Smooth muscle cell (in vitro differentiated cells): ENCODE measurements at regions not wholly inside any gene's neighbourhood (a gene's known extent, or its start where the extent isn't known, plus 50 kb on each side); places are given as distances from the start of the nearest gene placed in this dataset.

Experiments used
- DNase-seq: peaks from one replicate; lab custom pipeline; 2025; ENCODE audit not compliant: unreplicated experiment; lab: John Stamatoyannopoulos, UW
- H2AFZ ChIP-seq: fragments of 200-600 bp; sonication (generic); 2 replicates; pipeline ENCODE4 v1.6.0; 2016; ENCODE audit warnings: antibody characterized with exemption, low read depth, mild to moderate bottlenecking
- H3F3A ChIP-seq: fragments of 200-600 bp; sonication (generic); 2 replicates; pipeline ENCODE4 v1.6.0; 2017; ENCODE audit warnings: antibody characterized with exemption, low read depth
- H3K27ac ChIP-seq: fragments of 200-600 bp; sonication (generic); 2 replicates; pipeline ENCODE4 v1.5.1; 2016; ENCODE audit warnings: low read depth, mild to moderate bottlenecking
- H3K27me3 ChIP-seq: fragments of 200-600 bp; sonication (generic); 2 replicates; pipeline ENCODE4 v1.6.1; 2016; ENCODE audit warnings: low read depth, mild to moderate bottlenecking
- H3K36me3 ChIP-seq: fragments of 200-600 bp; sonication (generic); 2 replicates; pipeline ENCODE4 v1.5.1; 2016; ENCODE audit warnings: low read depth
- H3K4me1 ChIP-seq: fragments of 200-600 bp; sonication (generic); 2 replicates; pipeline ENCODE4 v1.5.1; 2016; ENCODE audit warnings: low read depth
- H3K4me2 ChIP-seq: fragments of 200-600 bp; sonication (generic); 2 replicates; pipeline ENCODE4 v1.6.0; 2016; ENCODE audit warnings: mild to moderate bottlenecking
- H3K4me3 ChIP-seq: fragments of 200-600 bp; sonication (generic); 2 replicates; pipeline ENCODE4 v1.5.1; 2016; ENCODE audit warnings: mild to moderate bottlenecking
- H3K79me2 ChIP-seq: fragments of 200-600 bp; sonication (generic); 2 replicates; pipeline ENCODE4 v1.6.0; 2016; ENCODE audit warnings: low read depth, mild to moderate bottlenecking
- H3K9ac ChIP-seq: fragments of 200-600 bp; sonication (generic); 2 replicates; pipeline ENCODE4 v1.6.0; 2016; ENCODE audit warnings: low read depth
- H3K9me3 ChIP-seq: fragments of 200-600 bp; sonication (generic); replicated peaks from 2 replicates; pipeline ENCODE4 v1.5.1; 2016; ENCODE audit warnings: low read depth
- H4K20me1 ChIP-seq: fragments of 200-600 bp; sonication (generic); 2 replicates; pipeline ENCODE4 v1.6.0; 2016; ENCODE audit warnings: low read depth
- CTCF ChIP-seq: fragments of 200-600 bp; sonication (generic); IDR thresholded peaks from 2 replicates; pipeline ENCODE4 v1.5.1; 2017; ENCODE audit warnings: borderline replicate concordance, mild to moderate bottlenecking, antibody characterized with exemption; ENCODE audit not compliant: insufficient read depth, poor library complexity, severe bottlenecking
- WGBS: methylation state at CpG from one replicate; pipeline ENCODE4 v1.1.7; 2016; ENCODE audit warnings: low lambda C conversion rate; 5-methylcytosine and 5-hydroxymethylcytosine counted together

GRCh38 chr6:168962886-168963285 lies 290.8 kb downstream of the THBS2 start:
- Histone ChIP-seq H3K79me2 (no peaks in the 10 kb centered on the region), H3K9me3 (no peaks in the 10 kb centered on the region), H3K4me3 (no peak overlapping the region), H3K4me2 (no peak overlapping the region), H4K20me1 (no peaks in the 10 kb centered on the region), H3K9ac (no peak overlapping the region), H3K27ac (no peak overlapping the region), H3K36me3 (no peaks in the 10 kb centered on the region), H2AFZ (no peak overlapping the region), H3K27me3 (no peaks in the 10 kb centered on the region), H3K4me1 (no peaks in the 10 kb centered on the region), H3F3A (no peaks in the 10 kb centered on the region)
- WGBS: 87% methylated on average over 11 of the region's 14 CpGs
- DNase-seq: no peak
- no peak for TF ChIP-seq CTCF

GRCh38 chr6:168961264-168961656 lies 292.4 kb downstream of the THBS2 start:
- no peaks in the 10 kb centered on the region for H3K9me3 ChIP-seq
- TF ChIP-seq CTCF: no peak

GRCh38 chr6:168960551-168961263 lies 292.9 kb downstream of the THBS2 start:
- Histone ChIP-seq H3K79me2 (no peaks in the 10 kb centered on the region), H3K4me2 (no peak overlapping the region), H3K4me3 (no peak overlapping the region), H2AFZ (peak overlapping the region; percentile 57), H3K36me3 (no peaks in the 10 kb centered on the region), H3K9ac (no peak overlapping the region), H3K27me3 (no peaks in the 10 kb centered on the region), H3F3A (no peaks in the 10 kb centered on the region), H3K4me1 (no peaks in the 10 kb centered on the region), H3K9me3 (no peaks in the 10 kb centered on the region), H4K20me1 (no peaks in the 10 kb centered on the region), H3K27ac (no peak overlapping the region)
- TF ChIP-seq CTCF: no peak
- 77% methylated on average over 11 of the region's 11 CpGs for WGBS
- DNase-seq: no peak

More at GRCh38 chr6:168961264-168961656, 292.4 kb downstream of the THBS2 start:
- Histone ChIP-seq H3K4me3 (no peak overlapping the region), H3K9ac (no peak overlapping the region), H3K36me3 (no peaks in the 10 kb centered on the region), H3K4me1 (no peaks in the 10 kb centered on the region), H4K20me1 (no peaks in the 10 kb centered on the region), H3K4me2 (no peak overlapping the region), H3K27ac (no peak overlapping the region), H3K27me3 (no peaks in the 10 kb centered on the region), H3F3A (no peaks in the 10 kb centered on the region), H2AFZ (peak overlapping the region; percentile 57), H3K79me2 (no peaks in the 10 kb centered on the region)
- WGBS: 96% methylated on average over 13 of the region's 13 CpGs
- DNase-seq: no peak

- no peak overlapping the region for H2AFZ ChIP-seq
- no peak overlapping the region for H3K4me3 ChIP-seq
- no peaks in the 10 kb centered on the region for H3K9me3 ChIP-seq
- H4K20me1 ChIP-seq: no peaks in the 10 kb centered on the region
- DNase-seq: no peak
- no peaks in the 10 kb centered on the region for H3K79me2 ChIP-seq
- WGBS: 90% methylated on average over 4 of the region's 4 CpGs
- TF ChIP-seq CTCF: no peak
- no peak overlapping the region for H3K9ac ChIP-seq
- H3F3A ChIP-seq: no peaks in the 10 kb centered on the region
- no peaks in the 10 kb centered on the region for H3K27me3 ChIP-seq
- no peak overlapping the region for H3K27ac ChIP-seq
- H3K36me3 ChIP-seq: no peaks in the 10 kb centered on the region
- no peaks in the 10 kb centered on the region for H3K4me1 ChIP-seq
- no peak overlapping the region for H3K4me2 ChIP-seq
These were observed 293.9 kb downstream of the THBS2 start for GRCh38 chr6:168959696-168960095.
